ENCODE measurements at regions not wholly inside any gene's neighbourhood (a gene's known extent, or its start where the extent isn't known, plus 50 kb on each side); places are given as distances from the start of the nearest gene placed in this dataset.

- Histone ChIP-seq H3K79me2 (replicated peaks; ENCODE audit: insufficient read depth, low read length) (no peaks in the 10 kb centered on the region), H3K4me3 (ENCODE audit: low read length) (no peak overlapping the region), H3K9me3 (ENCODE audit: low read length) (no peaks in the 10 kb centered on the region), H3K27ac (ENCODE audit: low read length) (no peak overlapping the region), H2AFZ (ENCODE audit: low read depth, low read length) (no peak overlapping the region), H4K20me1 (ENCODE audit: insufficient read depth) (no peaks in the 10 kb centered on the region), H3K4me2 (ENCODE audit: low read length) (no peak overlapping the region), H3K9ac (ENCODE audit: low read length) (no peak overlapping the region), H3F3A (ENCODE audit: insufficient read depth, low read length, poor library complexity, severe bottlenecking) (no peaks in the 10 kb centered on the region), H3K27me3 (ENCODE audit: insufficient read depth, low read depth, low read length) (no peaks in the 10 kb centered on the region), H3K36me3 (ENCODE audit: insufficient read depth, low read length) (no peaks in the 10 kb centered on the region), H3K9me2 (ENCODE audit: insufficient read depth, low read length) (no peaks in the 10 kb centered on the region)
- no peak for TF ChIP-seq EP300 (conservative IDR thresholded peaks at IDR 0.05; ENCODE audit: poor library complexity, severe bottlenecking)
- TF ChIP-seq POLR2AphosphoS5 (IDR thresholded peaks at IDR 0.05): no peak
- TF ChIP-seq CTCF (IDR thresholded peaks at IDR 0.05; ENCODE audit: poor library complexity, severe bottlenecking): no peak
- TF ChIP-seq REST (IDR thresholded peaks at IDR 0.05; ENCODE audit: borderline replicate concordance): no peak
- no peak for TF ChIP-seq RAD21 (conservative IDR thresholded peaks at IDR 0.05)
- TF ChIP-seq MXI1 (conservative IDR thresholded peaks at IDR 0.05; ENCODE audit: poor library complexity, severe bottlenecking): no peak
- TF ChIP-seq EZH2 (IDR thresholded peaks at IDR 0.05; ENCODE audit: borderline replicate concordance, insufficient read depth, low read length, poor library complexity, severe bottlenecking): no peak
- TF ChIP-seq SMC3 (conservative IDR thresholded peaks at IDR 0.05; ENCODE audit: poor library complexity): no peak
- TF ChIP-seq TAF1 (IDR thresholded peaks at IDR 0.05; ENCODE audit: low read depth): no peak
Observed at GRCh38 chr6:102717252-102717651, 1323.7 kb downstream of the GRIK2 start.

- no peaks in the 10 kb centered on the region for H3K9me3 ChIP-seq (ENCODE audit: low read length)
- no peaks in the 10 kb centered on the region for H3K79me2 ChIP-seq (replicated peaks; ENCODE audit: insufficient read depth, low read length)
- H3K27ac ChIP-seq (ENCODE audit: low read length): no peak overlapping the region
- H3K9me2 ChIP-seq (ENCODE audit: insufficient read depth, low read length): no peaks in the 10 kb centered on the region
- no peak overlapping the region for H2AFZ ChIP-seq (ENCODE audit: low read depth, low read length)
- H3K4me3 ChIP-seq (ENCODE audit: low read length): no peak overlapping the region
- H3K36me3 ChIP-seq (ENCODE audit: insufficient read depth, low read length): no peaks in the 10 kb centered on the region
- H3F3A ChIP-seq (ENCODE audit: insufficient read depth, low read length, poor library complexity, severe bottlenecking): no peaks in the 10 kb centered on the region
- H4K20me1 ChIP-seq (ENCODE audit: insufficient read depth): no peaks in the 10 kb centered on the region
- no peak overlapping the region for H3K9ac ChIP-seq (ENCODE audit: low read length)
- H3K4me2 ChIP-seq (ENCODE audit: low read length): no peak overlapping the region
- H3K27me3 ChIP-seq (ENCODE audit: insufficient read depth, low read depth, low read length): no peaks in the 10 kb centered on the region
- TF ChIP-seq REST (IDR thresholded peaks at IDR 0.05; ENCODE audit: borderline replicate concordance) (no peak), CTCF (IDR thresholded peaks at IDR 0.05; ENCODE audit: poor library complexity, severe bottlenecking) (no peak), SMC3 (conservative IDR thresholded peaks at IDR 0.05; ENCODE audit: poor library complexity) (no peak), POLR2AphosphoS5 (IDR thresholded peaks at IDR 0.05) (no peak), RAD21 (conservative IDR thresholded peaks at IDR 0.05) (no peak), EP300 (conservative IDR thresholded peaks at IDR 0.05; ENCODE audit: poor library complexity, severe bottlenecking) (no peak), TAF1 (IDR thresholded peaks at IDR 0.05; ENCODE audit: low read depth) (no peak)
Observed at GRCh38 chr6:102701019-102701418, 1307.5 kb downstream of the GRIK2 start.
